GM10266 (cell line): ENCODE measurements at regions not wholly inside any gene's neighbourhood (a gene's known extent, or its start where the extent isn't known, plus 50 kb on each side); places are given as distances from the start of the nearest gene placed in this dataset.

Experiments
- DNase-seq: peaks from one replicate; pipeline ENCODE4 v3.0.0; 2012; ENCODE audit errors: extremely low spot score
- CTCF ChIP-seq: IDR thresholded peaks from 2 replicates; pipeline ENCODE4 v1.5.1; 2012; ENCODE audit warnings: mild to moderate bottlenecking, low read depth; ENCODE audit not compliant: control insufficient read depth, insufficient read depth; ENCODE audit errors: missing control alignments

GRCh38 chr2:58851598-58851997 lies 610.5 kb upstream of the FANCL start:
- no peak for TF ChIP-seq CTCF
- no peak for DNase-seq

GRCh38 chr2:58845011-58845410 lies 603.9 kb upstream of the FANCL start:
- TF ChIP-seq CTCF = no peak
- DNase-seq = no peak

GRCh38 chr2:58842501-58843155 lies 601.5 kb upstream of the FANCL start:
- no peak for TF ChIP-seq CTCF

GRCh38 chr2:58834404-58834803 lies 593.3 kb upstream of the FANCL start:
- no peak for DNase-seq
- no peak for TF ChIP-seq CTCF

More at GRCh38 chr2:58842501-58843155, 601.5 kb upstream of the FANCL start:
- DNase-seq = no peak

DNA sequence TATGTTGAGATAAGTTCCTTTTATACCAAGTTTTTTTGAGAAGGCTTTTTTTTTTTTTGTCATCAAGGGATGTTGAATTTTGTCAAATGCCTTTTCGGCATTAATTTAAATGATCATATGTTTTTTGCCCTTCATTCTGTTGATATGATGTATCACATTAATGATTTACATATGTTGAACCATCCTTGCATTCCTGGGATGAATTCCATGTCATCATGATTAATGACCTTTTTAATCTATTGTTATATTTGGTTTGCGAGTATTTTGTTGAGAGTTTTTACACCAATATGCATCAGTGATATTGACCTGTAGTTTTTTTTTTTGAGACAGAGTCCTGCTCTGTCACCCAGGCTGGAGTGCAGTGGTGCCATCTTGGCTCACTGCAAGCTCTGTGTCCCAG lies 585.7 kb upstream of the FANCL start:
- DNase-seq = no peak
- TF ChIP-seq CTCF = no peak

DNA sequence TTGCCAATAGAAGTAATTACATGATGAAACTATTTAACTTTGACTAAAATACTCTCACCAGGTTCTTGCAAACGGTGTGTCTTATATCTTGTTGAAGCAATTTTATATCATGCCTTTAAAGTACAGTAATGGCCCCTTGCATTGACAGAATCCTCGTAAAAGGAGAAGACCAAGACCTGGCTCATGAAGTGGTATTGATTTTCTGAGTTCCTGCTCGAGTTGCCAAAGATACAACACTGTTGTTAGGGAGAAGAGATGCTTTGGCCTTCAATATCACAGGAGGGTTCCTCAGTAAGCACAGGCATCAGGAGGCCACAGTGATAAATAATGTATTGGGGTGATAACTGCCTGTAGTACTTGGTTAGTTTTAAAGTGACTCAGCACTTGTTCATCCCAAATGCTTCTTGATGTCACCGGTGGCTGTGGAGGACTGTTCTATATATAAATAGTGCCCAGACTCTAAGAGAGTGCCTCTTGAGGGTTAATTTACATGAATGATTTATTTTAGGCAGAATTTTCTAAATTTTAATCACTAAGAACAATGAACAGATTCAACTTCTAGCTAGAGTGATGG lies 571.7 kb upstream of the FANCL start:
- TF ChIP-seq CTCF = no peak
- DNase-seq = no peak

DNA sequence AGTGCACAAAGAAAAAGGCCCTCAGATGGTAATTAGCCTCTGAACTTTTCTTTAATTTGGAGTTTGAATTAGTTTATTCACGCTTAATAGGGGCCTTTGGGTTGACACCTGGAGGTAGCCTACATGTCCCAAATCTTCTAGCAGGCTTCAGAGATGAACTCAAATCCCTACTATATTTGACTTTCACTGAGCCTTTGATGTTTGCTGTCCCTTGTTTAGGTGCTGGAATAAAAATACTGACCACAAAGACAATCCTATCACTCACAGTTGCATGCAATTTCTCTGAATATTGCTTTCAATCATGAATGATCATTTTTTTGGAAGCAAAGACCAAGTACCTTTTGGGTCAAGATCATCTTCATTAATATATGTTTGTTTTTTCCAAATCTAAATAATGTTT lies 564.0 kb upstream of the FANCL start:
- no peak for DNase-seq
- no peak for TF ChIP-seq CTCF
